Right lobe of liver (tissue), 6 donors: ENCODE measurements at regions not wholly inside any gene's neighbourhood (a gene's known extent, or its start where the extent isn't known, plus 50 kb on each side); places are given as distances from the start of the nearest gene placed in this dataset.

Experiments
- ATAC-seq, 4 donors: fragments of 200-7000 bp; cut with Tn5 transposase; one replicate each; pipeline ENCODE4 v1.9.1; 2020; ENCODE audit warnings: mild to moderate bottlenecking in 4 of 4, moderate library complexity in 4 of 4
- DNase-seq, 3 donors: peaks; one replicate each; pipeline ENCODE4 v3.0.0-alpha.2; 2020
- H3K27ac ChIP-seq, 3 donors: fragments of 200-600 bp; one replicate each; pipeline ENCODE4 v1.8.0; 2022
- H3K27me3 ChIP-seq, 2 donors: fragments of 200-600 bp; one replicate each; pipeline ENCODE4 v1.8.0; 2022
- H3K36me3 ChIP-seq, 4 donors: fragments of 200-600 bp; sonication (generic) in 1 of 4; one replicate each; pipeline versions ENCODE4 v1.5.1 to v1.8.0; 2017 to 2022; ENCODE audit warnings: control low read depth in 1 of 4
- H3K4me1 ChIP-seq, 4 donors: fragments of 200-600 bp; sonication (generic) in 1 of 4; one replicate each; pipeline versions ENCODE4 v1.5.1 to v1.8.0; 2017 to 2022; ENCODE audit warnings: control low read depth in 1 of 4
- H3K4me3 ChIP-seq, 3 donors: fragments of 200-600 bp; one replicate each; pipeline ENCODE4 v1.8.0; 2022
- H3K9me3 ChIP-seq, 4 donors: fragments of 200-600 bp; sonication (generic) in 1 of 4; one replicate each; pipeline versions ENCODE4 v1.5.1 to v1.8.0; 2017 to 2022; ENCODE audit warnings: control low read depth in 1 of 4
- POLR2A ChIP-seq: fragments of 450-650 bp; IDR thresholded peaks from one replicate; pipeline ENCODE4 v1.6.1; 2017; ENCODE audit warnings: antibody characterized with exemption, mild to moderate bottlenecking
- WGBS: methylation state at CpG from one replicate; pipeline ENCODE4 v1.1.6; 2018; ENCODE audit warnings: low coverage, low lambda C conversion rate; ENCODE audit not compliant: insufficient coverage; ENCODE audit errors: missing lambda C conversion rate; 5-methylcytosine and 5-hydroxymethylcytosine counted together
- intact Hi-C, 2 donors: fragments of 100-400 bp; cut with DNase I; formaldehyde crosslinking; loops; one replicate each; pipeline versions ENCODE4 v1.11.2 to v1.14.1; 2022
- TF ChIP-seq, protein P1 (sequence below), 4 donors: fragments of 200-600 bp in 3 of 4; fragments of 450-650 bp in 1 of 4; IDR thresholded peaks; one replicate each; pipeline versions ENCODE4 v1.5.1 to v1.8.0; 2016 to 2022; ENCODE audit warnings: antibody characterized with exemption in 4 of 4, mild to moderate bottlenecking in 2 of 4
- donor health status: DM: no; HTN: yes; CAD: no.
- donor health status: DM: no; HTN: no; CAD: no.
- donor health status: DM: no; HTN: no; CAD: no.
- donor health status: DM: no; HTN: yes; CAD: no.
- donor health status: DM: no; HTN: yes; CAD: no.

DNA sequence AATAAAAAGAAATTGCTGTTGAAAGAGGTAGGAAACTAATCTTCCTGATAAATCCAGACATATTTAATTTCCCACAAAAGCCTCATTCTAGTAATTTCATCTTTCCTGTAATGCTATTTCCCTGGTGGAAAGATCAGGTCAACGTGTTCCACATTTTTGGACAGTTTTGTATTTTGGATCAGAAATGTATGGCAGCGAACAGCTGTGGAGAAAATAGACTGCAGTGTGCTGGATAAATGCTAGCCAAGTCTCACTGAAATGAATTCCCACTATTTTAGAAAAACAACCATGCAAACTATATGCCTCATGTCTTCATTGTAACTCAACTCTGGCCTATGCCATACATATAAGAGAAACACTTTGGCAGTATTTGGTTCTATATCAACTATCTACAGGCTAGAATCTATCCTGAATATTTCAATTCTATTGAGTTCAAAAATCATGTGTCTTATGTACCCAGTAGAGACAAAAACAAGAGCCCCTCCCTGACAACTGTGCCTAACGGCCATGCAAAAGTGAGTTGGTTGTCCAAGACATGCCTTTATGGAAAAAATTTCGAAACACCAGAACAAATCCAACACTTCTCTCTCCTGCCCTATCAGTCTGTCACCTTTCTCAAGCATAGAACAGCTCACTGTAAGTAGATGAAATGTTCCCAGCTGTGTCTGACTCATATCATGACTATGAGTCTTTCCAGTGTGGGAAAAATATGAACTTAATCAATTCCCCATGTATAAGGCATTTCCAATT is 191.3 kb upstream of the NREP start:
- Histone ChIP-seq H3K9me3 (no peaks in the 10 kb centered on the region), H3K27me3 (no peaks in the 10 kb centered on the region), H3K4me1 (no peaks in the 10 kb centered on the region), H3K36me3 (no peaks in the 10 kb centered on the region), H3K4me3 (no peak overlapping the region), H3K27ac (no peak overlapping the region)
- intact Hi-C loops, result no loop called here
- WGBS, result 68% methylated on average over 4 of the region's 4 CpGs
- no peak for TF ChIP-seq POLR2A
- TF ChIP-seq, protein P1, sequence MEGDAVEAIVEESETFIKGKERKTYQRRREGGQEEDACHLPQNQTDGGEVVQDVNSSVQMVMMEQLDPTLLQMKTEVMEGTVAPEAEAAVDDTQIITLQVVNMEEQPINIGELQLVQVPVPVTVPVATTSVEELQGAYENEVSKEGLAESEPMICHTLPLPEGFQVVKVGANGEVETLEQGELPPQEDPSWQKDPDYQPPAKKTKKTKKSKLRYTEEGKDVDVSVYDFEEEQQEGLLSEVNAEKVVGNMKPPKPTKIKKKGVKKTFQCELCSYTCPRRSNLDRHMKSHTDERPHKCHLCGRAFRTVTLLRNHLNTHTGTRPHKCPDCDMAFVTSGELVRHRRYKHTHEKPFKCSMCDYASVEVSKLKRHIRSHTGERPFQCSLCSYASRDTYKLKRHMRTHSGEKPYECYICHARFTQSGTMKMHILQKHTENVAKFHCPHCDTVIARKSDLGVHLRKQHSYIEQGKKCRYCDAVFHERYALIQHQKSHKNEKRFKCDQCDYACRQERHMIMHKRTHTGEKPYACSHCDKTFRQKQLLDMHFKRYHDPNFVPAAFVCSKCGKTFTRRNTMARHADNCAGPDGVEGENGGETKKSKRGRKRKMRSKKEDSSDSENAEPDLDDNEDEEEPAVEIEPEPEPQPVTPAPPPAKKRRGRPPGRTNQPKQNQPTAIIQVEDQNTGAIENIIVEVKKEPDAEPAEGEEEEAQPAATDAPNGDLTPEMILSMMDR (IDR thresholded peaks at IDR 0.05), result no peak
- ATAC-seq, result no peak
- DNase-seq, result no peak

DNA sequence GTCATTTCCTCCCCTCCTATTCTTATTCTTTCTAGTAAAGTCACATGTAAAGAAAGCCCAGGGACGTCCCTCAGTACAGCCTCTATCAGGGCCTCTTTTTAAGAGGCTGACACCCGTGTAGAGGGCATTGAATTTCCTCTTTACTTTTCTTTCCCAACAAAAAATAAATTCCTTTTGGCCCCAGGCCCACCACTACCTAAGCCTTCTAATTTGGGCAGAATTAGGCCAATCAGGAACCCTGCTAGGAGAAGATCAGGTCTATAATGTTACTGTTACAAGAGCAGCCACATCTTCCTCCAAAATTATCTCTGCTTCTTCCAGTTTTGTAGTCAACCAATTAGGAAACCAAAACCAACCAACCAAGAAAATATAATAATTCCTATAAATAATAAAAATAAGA is 189.6 kb upstream of the NREP start:
- Histone ChIP-seq H3K27ac (no peak overlapping the region), H3K9me3 (no peaks in the 10 kb centered on the region), H3K4me3 (no peak overlapping the region), H3K27me3 (no peaks in the 10 kb centered on the region), H3K4me1 (no peaks in the 10 kb centered on the region), H3K36me3 (no peaks in the 10 kb centered on the region)
- no peak for TF ChIP-seq POLR2A
- TF ChIP-seq, protein P1 (IDR thresholded peaks at IDR 0.05), result no peak
- ATAC-seq, result no peak
- intact Hi-C loops, result no loop called here
- WGBS, result 55% methylated on average over 2 of the region's 2 CpGs
- no peak for DNase-seq

DNA sequence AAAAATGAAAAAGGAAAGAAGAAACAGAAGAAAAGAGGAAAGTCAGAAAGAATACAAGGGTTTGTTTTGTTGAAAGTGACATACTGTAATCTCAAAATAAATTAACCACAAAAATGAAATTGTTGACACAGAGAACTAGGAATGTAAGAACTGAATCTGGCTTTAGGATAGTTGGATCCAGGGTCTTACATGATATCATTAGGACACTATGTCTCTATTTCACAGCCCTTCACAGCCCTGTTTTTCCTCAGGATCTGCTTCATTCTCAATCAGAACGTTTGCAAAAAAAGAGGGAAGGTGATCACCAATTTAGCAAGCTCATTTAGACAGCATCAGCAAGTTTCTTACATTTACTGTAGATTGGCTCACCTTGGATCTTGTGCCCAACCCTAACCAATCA is 188.5 kb upstream of the NREP start:
- Histone ChIP-seq H3K27me3 (no peaks in the 10 kb centered on the region), H3K27ac (no peak overlapping the region), H3K4me3 (no peak overlapping the region), H3K36me3 (no peaks in the 10 kb centered on the region), H3K9me3 (no peaks in the 10 kb centered on the region), H3K4me1 (no peaks in the 10 kb centered on the region)
- 20% methylated on average over 1 of the region's 1 CpG for WGBS
- no peak for TF ChIP-seq POLR2A
- TF ChIP-seq, protein P1 (IDR thresholded peaks at IDR 0.05), result no peak
- DNase-seq, result no peak
- ATAC-seq, result no peak
- intact Hi-C loops, result no loop called here

DNA sequence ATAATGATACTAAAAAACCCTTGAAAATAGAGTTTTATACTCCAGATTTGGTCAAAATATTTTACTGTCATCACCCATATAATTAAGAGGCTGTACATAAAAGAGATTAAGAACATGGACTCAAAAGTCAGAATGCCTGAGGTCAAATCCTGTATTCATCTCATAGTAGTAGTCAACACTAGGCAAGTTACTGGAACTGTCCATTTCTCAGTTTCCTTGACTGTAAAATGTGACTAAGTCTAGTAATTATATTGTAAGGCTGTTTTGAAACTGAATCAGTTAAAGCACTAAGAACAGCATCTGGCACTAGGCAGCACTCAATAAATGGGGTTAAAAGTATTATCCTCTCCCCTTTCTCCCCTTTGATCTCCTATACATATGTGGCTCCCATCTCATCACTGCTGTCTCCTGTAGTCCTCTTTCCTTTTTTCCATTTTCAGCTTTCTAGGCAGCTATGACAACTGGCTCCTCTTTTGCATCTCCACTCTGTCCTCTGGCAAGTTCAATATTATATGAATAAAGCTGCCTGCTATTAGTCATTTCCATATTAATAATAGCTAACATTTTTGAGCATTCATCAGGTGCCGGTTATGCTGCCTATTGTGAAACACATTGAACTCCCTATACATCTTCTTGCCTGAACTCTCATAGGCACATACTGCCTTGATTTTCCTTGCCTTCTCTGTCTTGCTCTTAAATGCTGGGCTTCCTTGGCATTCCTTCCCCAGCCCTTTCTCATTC is 185.8 kb upstream of the NREP start:
- H3K36me3 ChIP-seq, result no peaks in the 10 kb centered on the region
- ATAC-seq, result no peak
- H3K4me1 ChIP-seq, result no peaks in the 10 kb centered on the region
- DNase-seq, result no peak
- intact Hi-C loops, result no loop called here
- no peaks in the 10 kb centered on the region for H3K27me3 ChIP-seq
- H3K27ac ChIP-seq, result no peak overlapping the region
- WGBS, result 80% methylated on average over 1 of the region's 1 CpG
- H3K9me3 ChIP-seq, result no peaks in the 10 kb centered on the region
- no peak overlapping the region for H3K4me3 ChIP-seq
- TF ChIP-seq, protein P1 (IDR thresholded peaks at IDR 0.05), result no peak
- TF ChIP-seq POLR2A, result no peak
